Endothelial cell of umbilical vein (primary cell): ENCODE measurements at regions not wholly inside any gene's neighbourhood (a gene's known extent, or its start where the extent isn't known, plus 50 kb on each side); places are given as distances from the start of the nearest gene placed in this dataset.

ENCODE experiments used
- BruUV-seq: library from RNA; stranded (reverse); fragments of 400-500 nt; replicated peaks from 2 replicates; lab custom pipeline; 2021; lab: Mats Ljungman, UMichigan
- CTCF ChIA-PET: fragments of 300-600, 350-600 bp; sonication (Branson Sonifier 250); formaldehyde crosslinking; loops from one replicate; lab custom pipeline; 2021; ENCODE audit warnings: antibody characterized with exemption, inconsistent platforms; lab: Charles Lee
- POLR2A ChIA-PET: fragments of 300-600, 350-600 bp; sonication (Branson Sonifier 250); formaldehyde crosslinking; loops from one replicate; lab custom pipeline; 2021; ENCODE audit warnings: antibody characterized with exemption, inconsistent platforms; lab: Charles Lee
- DNase-seq: peaks from one replicate; pipeline ENCODE4 v3.0.0-alpha.2; 2011; ENCODE audit warnings: low read depth, low spot score
- FAIRE-seq: peaks from 2 replicates; lab custom pipeline; 2011; peaks lifted over from hg19 to GRCh38; lab: Jason Lieb, UNC
- H2AFZ ChIP-seq: 2 replicates; pipeline ENCODE4 v1.6.0; 2012; ENCODE audit warnings: low read depth, low read length, control low read depth, inconsistent platforms
- H3K27ac ChIP-seq: 2 replicates; pipeline ENCODE4 v1.5.1; 2011; ENCODE audit warnings: low read depth, mild to moderate bottlenecking, control low read depth, low read length, moderate library complexity; ENCODE audit not compliant: insufficient read depth
- H3K27me3 ChIP-seq, 2 experiments: 2 replicates each; pipeline versions ENCODE4 v1.6.0 to v1.6.1; 2011; ENCODE audit warnings: low read length in 2 of 2, mixed read lengths in 1 of 2; ENCODE audit not compliant: control insufficient read depth in 2 of 2, insufficient read depth in 2 of 2
- H3K36me3 ChIP-seq, 2 experiments: 2 replicates in 1 of 2; 3 replicates in 1 of 2; pipeline ENCODE4 v1.5.1; 2011; ENCODE audit warnings: low read length in 2 of 2, mild to moderate bottlenecking in 1 of 2, moderate library complexity in 1 of 2; ENCODE audit not compliant: control insufficient read depth in 2 of 2, insufficient read depth in 2 of 2; ENCODE audit errors: extremely low read depth in 1 of 2
- H3K4me1 ChIP-seq: 3 replicates; pipeline ENCODE4 v1.5.1; 2011; ENCODE audit warnings: mild to moderate bottlenecking, low read length; ENCODE audit not compliant: control insufficient read depth, insufficient read depth; ENCODE audit errors: extremely low read depth
- H3K4me2 ChIP-seq: 2 replicates; pipeline ENCODE4 v1.6.1; 2011; ENCODE audit warnings: low read length, control low read depth, mixed read lengths; ENCODE audit not compliant: insufficient read depth
- H3K4me3 ChIP-seq, 3 experiments: fragments of 200-600 bp in 1 of 3; sonication (generic), shearing (Covaris generic) in 1 of 3; replicated peaks in 1 of 3; 2 replicates each; pipeline ENCODE4 v1.5.1; 2011 to 2016; ENCODE audit warnings: control low read depth in 3 of 3, low read length in 3 of 3, mild to moderate bottlenecking in 2 of 3, inconsistent platforms in 1 of 3, low read depth in 1 of 3, moderate library complexity in 1 of 3; ENCODE audit not compliant: insufficient read depth in 1 of 3
- H3K79me2 ChIP-seq: 2 replicates; pipeline ENCODE4 v1.6.0; 2012; ENCODE audit warnings: low read length, inconsistent platforms; ENCODE audit not compliant: control insufficient read depth, insufficient read depth
- H3K9ac ChIP-seq: replicated peaks from 2 replicates; pipeline ENCODE3; 2011; ENCODE audit warnings: low read length, control low read depth; ENCODE audit not compliant: insufficient read depth; ENCODE audit errors: extremely low read depth
- H3K9me1 ChIP-seq: replicated peaks from 3 replicates; pipeline ENCODE4 v1.6.0; 2011; ENCODE audit warnings: mild to moderate bottlenecking, low read length; ENCODE audit not compliant: control insufficient read depth, insufficient read depth; ENCODE audit errors: extremely low read depth
- H3K9me3 ChIP-seq: replicated peaks from 2 replicates; pipeline ENCODE4 v1.5.1; 2012; ENCODE audit warnings: low read length, inconsistent platforms; ENCODE audit not compliant: control insufficient read depth, insufficient read depth
- H4K20me1 ChIP-seq: replicated peaks from 2 replicates; pipeline ENCODE3; 2011; ENCODE audit warnings: mild to moderate bottlenecking, low read length; ENCODE audit not compliant: control insufficient read depth, insufficient read depth; ENCODE audit errors: extremely low read depth
- EZH2 ChIP-seq: IDR thresholded peaks from 2 replicates; pipeline ENCODE4 v1.6.1; 2012; ENCODE audit warnings: borderline replicate concordance, low read depth, mild to moderate bottlenecking, moderate library complexity, low read length, inconsistent platforms; ENCODE audit not compliant: severe bottlenecking
- FOS ChIP-seq: IDR thresholded peaks from 2 replicates; pipeline ENCODE4 v1.6.1; 2011; ENCODE audit warnings: mild to moderate bottlenecking, low read length, moderate library complexity, borderline replicate concordance; ENCODE audit not compliant: insufficient read depth
- GATA2 ChIP-seq: IDR thresholded peaks from 2 replicates; pipeline ENCODE4 v1.7.0; 2011; ENCODE audit warnings: low read depth, mild to moderate bottlenecking, moderate library complexity, mixed read lengths, low read length; ENCODE audit not compliant: insufficient read length, insufficient read depth
- JUN ChIP-seq: IDR thresholded peaks from 2 replicates; pipeline ENCODE4 v1.6.1; 2011; ENCODE audit warnings: borderline replicate concordance, low read depth; ENCODE audit not compliant: insufficient read length, insufficient read depth
- MYC ChIP-seq: IDR thresholded peaks from one replicate; pipeline ENCODE4 v1.6.1; 2011; ENCODE audit warnings: mild to moderate bottlenecking, low read depth, low read length
- POLR2A ChIP-seq: IDR thresholded peaks from 2 replicates; pipeline ENCODE4 v1.6.1; 2012; ENCODE audit warnings: low read depth, mild to moderate bottlenecking, control low read depth, low read length
- POLR2AphosphoS5 ChIP-seq: IDR thresholded peaks from 2 replicates; pipeline ENCODE4 v1.6.1; 2012; ENCODE audit warnings: low read depth, mild to moderate bottlenecking, control low read depth, low read length, moderate library complexity; ENCODE audit not compliant: insufficient read depth
- dilution Hi-C: fragments of 300-500 bp; cut with MboI; formaldehyde crosslinking; loops from one replicate; pipeline ENCODE4 v1.15.0; 2019; ENCODE audit warnings: low sequenced_read_pairs; ENCODE audit not compliant: extremely low pct_ligation_motif_present
- intact Hi-C: fragments of 100-400 bp; cut with micrococcal nuclease; formaldehyde crosslinking; loops from one replicate; pipeline ENCODE4 v1.10.0; 2022
- TF ChIP-seq, protein P1 (sequence below), 2 donors: IDR thresholded peaks; 1 replicate in 1 of 2; 2 replicates in 1 of 2; pipeline ENCODE4 v1.5.1; 2011; ENCODE audit warnings: low read length in 2 of 2, mild to moderate bottlenecking in 2 of 2, moderate library complexity in 2 of 2, control low read depth in 1 of 2, inconsistent platforms in 1 of 2, low read depth in 1 of 2; ENCODE audit not compliant: insufficient read depth in 1 of 2; ENCODE audit errors: extremely low read depth in 1 of 2
- TF ChIP-seq, protein P2 (sequence below): IDR thresholded peaks from 2 replicates; pipeline ENCODE4 v1.6.1; 2011; ENCODE audit not compliant: insufficient read depth, insufficient read length

DNA sequence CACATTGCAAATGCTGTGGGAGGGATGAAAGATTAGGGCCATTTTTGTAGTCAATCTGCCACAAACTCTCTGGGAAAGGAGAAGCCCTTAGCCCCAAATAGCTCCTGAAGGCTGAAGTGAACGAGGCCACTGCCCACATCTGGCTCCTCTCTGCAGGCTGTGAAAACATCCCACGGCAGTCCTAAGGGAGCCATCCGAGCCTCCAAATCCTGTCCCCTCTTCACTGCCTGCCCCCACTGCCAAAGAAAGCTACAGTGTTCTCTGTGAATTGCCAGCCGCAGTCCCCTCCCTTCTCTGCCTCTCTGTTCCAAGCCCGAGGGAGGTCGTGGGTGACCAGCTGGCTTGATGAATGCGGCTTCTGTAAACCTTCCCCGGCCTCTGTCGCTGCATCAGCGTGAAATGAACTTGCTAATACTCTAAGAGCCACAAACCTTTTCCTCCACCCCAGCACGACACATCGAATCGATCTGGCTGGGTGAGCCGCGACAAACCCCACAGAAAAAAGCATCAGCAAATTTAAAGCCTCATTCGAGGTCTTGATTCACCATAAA, 180.7 kb upstream of the NRXN3 start:
- H2AFZ ChIP-seq: no peak overlapping the region
- H3K79me2 ChIP-seq: no peaks in the 10 kb centered on the region
- no peaks in the 10 kb centered on the region for H3K9me3 ChIP-seq
- H3K36me3 ChIP-seq: no peaks in the 10 kb centered on the region
- CTCF ChIA-PET: no interaction called here
- intact Hi-C loops (no loop called here), dilution Hi-C loops (no loop called here)
- no peaks in the 10 kb centered on the region for H3K27me3 ChIP-seq
- H3K4me1 ChIP-seq: no peaks in the 10 kb centered on the region
- POLR2A ChIA-PET: no interaction called here
- no peaks in the 10 kb centered on the region for H4K20me1 ChIP-seq
- no peaks in the 10 kb centered on the region for H3K9me1 ChIP-seq
- DNase-seq (no peak), FAIRE-seq (no peak)
- no peak overlapping the region for H3K4me3 ChIP-seq
- no TSS peak for BruUV-seq
- TF ChIP-seq, protein P1, sequence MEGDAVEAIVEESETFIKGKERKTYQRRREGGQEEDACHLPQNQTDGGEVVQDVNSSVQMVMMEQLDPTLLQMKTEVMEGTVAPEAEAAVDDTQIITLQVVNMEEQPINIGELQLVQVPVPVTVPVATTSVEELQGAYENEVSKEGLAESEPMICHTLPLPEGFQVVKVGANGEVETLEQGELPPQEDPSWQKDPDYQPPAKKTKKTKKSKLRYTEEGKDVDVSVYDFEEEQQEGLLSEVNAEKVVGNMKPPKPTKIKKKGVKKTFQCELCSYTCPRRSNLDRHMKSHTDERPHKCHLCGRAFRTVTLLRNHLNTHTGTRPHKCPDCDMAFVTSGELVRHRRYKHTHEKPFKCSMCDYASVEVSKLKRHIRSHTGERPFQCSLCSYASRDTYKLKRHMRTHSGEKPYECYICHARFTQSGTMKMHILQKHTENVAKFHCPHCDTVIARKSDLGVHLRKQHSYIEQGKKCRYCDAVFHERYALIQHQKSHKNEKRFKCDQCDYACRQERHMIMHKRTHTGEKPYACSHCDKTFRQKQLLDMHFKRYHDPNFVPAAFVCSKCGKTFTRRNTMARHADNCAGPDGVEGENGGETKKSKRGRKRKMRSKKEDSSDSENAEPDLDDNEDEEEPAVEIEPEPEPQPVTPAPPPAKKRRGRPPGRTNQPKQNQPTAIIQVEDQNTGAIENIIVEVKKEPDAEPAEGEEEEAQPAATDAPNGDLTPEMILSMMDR (IDR thresholded peaks at IDR 0.05; ENCODE audit: extremely low read depth in 1 of 2, insufficient read depth in 1 of 2, low read depth in 1 of 2, low read length in 2 of 2): no peak
- TF ChIP-seq JUN (no peak), POLR2A (no peak), EZH2 (no peak), GATA2 (no peak), MYC (no peak), POLR2AphosphoS5 (no peak), FOS (no peak)
- TF ChIP-seq, protein P2, sequence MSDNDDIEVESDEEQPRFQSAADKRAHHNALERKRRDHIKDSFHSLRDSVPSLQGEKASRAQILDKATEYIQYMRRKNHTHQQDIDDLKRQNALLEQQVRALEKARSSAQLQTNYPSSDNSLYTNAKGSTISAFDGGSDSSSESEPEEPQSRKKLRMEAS: no peak
- H3K4me2 ChIP-seq: no peak overlapping the region
- no peak overlapping the region for H3K9ac ChIP-seq
- no peak overlapping the region for H3K27ac ChIP-seq
